KMS-11 (cell line): ENCODE measurements at regions not wholly inside any gene's neighbourhood (a gene's known extent, or its start where the extent isn't known, plus 50 kb on each side); places are given as distances from the start of the nearest gene placed in this dataset.

Experiments
- H2AFZ ChIP-seq: fragments of 200-600 bp; sonication (generic); 2 replicates; pipeline ENCODE4 v1.6.1; 2016; ENCODE audit warnings: antibody characterized with exemption, mixed run types, low read depth
- H3K27ac ChIP-seq: fragments of 200-600 bp; sonication (generic); 2 replicates; pipeline ENCODE4 v1.6.1; 2016; ENCODE audit warnings: mild to moderate bottlenecking, mixed run types
- H3K27me3 ChIP-seq: fragments of 200-600 bp; sonication (generic); 2 replicates; pipeline ENCODE4 v1.6.1; 2017; ENCODE audit warnings: mild to moderate bottlenecking, low read depth, mixed run types, moderate library complexity; ENCODE audit not compliant: insufficient read depth
- H3K36me3 ChIP-seq: fragments of 200-600 bp; sonication (generic); 2 replicates; pipeline ENCODE4 v1.6.1; 2017; ENCODE audit warnings: mild to moderate bottlenecking, mixed run types; ENCODE audit not compliant: insufficient read depth
- H3K4me1 ChIP-seq: fragments of 200-600 bp; sonication (generic); 2 replicates; pipeline ENCODE4 v1.6.1; 2016; ENCODE audit warnings: mild to moderate bottlenecking, low read depth, mixed run types; ENCODE audit not compliant: poor library complexity, severe bottlenecking
- H3K4me2 ChIP-seq: fragments of 200-600 bp; sonication (generic); 2 replicates; pipeline ENCODE4 v1.7.0; 2016; ENCODE audit warnings: mild to moderate bottlenecking, mixed run types
- H3K4me3 ChIP-seq: fragments of 200-600 bp; sonication (generic); IDR thresholded peaks from 2 replicates; pipeline ENCODE4 v1.6.1; 2017; ENCODE audit warnings: low read depth, low read length, mixed read lengths; ENCODE audit not compliant: insufficient read depth
- H3K79me2 ChIP-seq: fragments of 200-600 bp; sonication (generic); 2 replicates; pipeline ENCODE4 v1.6.1; 2016; ENCODE audit warnings: low read depth, mixed run types; ENCODE audit not compliant: insufficient read depth
- H3K9ac ChIP-seq: fragments of 200-600 bp; sonication (generic); 2 replicates; pipeline ENCODE4 v1.6.1; 2016; ENCODE audit warnings: mild to moderate bottlenecking, mixed run types
- H4K20me1 ChIP-seq: fragments of 200-600 bp; sonication (generic); 2 replicates; pipeline ENCODE4 v1.6.1; 2016; ENCODE audit warnings: mild to moderate bottlenecking, mixed run types; ENCODE audit not compliant: insufficient read depth
- TF ChIP-seq, protein P1 (sequence below): fragments of 200-600 bp; sonication (generic); conservative IDR thresholded peaks from 2 replicates; pipeline ENCODE4 v1.6.1; 2017; ENCODE audit warnings: low read depth, mild to moderate bottlenecking, antibody characterized with exemption, low read length, moderate library complexity, mixed read lengths

DNA sequence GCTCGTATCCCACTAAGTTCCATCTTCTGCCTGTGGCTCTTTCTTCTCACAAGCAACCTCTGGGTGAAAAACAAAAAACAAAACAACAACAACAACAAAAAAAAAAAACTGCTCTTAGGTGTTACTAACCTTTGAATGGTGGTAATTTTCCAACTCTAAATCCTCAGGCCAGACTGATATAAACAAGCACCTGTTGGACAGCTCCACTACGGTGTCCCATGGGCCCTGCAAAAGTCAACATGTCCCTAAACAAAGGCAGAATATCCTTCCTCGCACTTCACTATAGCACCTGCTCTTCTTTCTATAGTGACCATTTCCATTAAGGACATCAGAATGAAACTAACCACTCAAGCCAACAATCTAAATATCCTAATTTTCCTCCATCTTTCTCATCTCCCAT lies 54.6 kb upstream of the PARM1 start:
- Histone ChIP-seq H3K4me2 (no peak overlapping the region), H4K20me1 (no peaks in the 10 kb centered on the region), H3K9ac (no peak overlapping the region), H3K4me3 (no peak overlapping the region), H3K36me3 (no peaks in the 10 kb centered on the region), H3K27ac (no peak overlapping the region), H3K27me3 (no peaks in the 10 kb centered on the region), H3K4me1 (peaks cover 20% of the 10 kb centered on the region), H2AFZ (no peak overlapping the region), H3K79me2 (no peaks in the 10 kb centered on the region)
- TF ChIP-seq, protein P1, sequence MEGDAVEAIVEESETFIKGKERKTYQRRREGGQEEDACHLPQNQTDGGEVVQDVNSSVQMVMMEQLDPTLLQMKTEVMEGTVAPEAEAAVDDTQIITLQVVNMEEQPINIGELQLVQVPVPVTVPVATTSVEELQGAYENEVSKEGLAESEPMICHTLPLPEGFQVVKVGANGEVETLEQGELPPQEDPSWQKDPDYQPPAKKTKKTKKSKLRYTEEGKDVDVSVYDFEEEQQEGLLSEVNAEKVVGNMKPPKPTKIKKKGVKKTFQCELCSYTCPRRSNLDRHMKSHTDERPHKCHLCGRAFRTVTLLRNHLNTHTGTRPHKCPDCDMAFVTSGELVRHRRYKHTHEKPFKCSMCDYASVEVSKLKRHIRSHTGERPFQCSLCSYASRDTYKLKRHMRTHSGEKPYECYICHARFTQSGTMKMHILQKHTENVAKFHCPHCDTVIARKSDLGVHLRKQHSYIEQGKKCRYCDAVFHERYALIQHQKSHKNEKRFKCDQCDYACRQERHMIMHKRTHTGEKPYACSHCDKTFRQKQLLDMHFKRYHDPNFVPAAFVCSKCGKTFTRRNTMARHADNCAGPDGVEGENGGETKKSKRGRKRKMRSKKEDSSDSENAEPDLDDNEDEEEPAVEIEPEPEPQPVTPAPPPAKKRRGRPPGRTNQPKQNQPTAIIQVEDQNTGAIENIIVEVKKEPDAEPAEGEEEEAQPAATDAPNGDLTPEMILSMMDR: no peak

DNA sequence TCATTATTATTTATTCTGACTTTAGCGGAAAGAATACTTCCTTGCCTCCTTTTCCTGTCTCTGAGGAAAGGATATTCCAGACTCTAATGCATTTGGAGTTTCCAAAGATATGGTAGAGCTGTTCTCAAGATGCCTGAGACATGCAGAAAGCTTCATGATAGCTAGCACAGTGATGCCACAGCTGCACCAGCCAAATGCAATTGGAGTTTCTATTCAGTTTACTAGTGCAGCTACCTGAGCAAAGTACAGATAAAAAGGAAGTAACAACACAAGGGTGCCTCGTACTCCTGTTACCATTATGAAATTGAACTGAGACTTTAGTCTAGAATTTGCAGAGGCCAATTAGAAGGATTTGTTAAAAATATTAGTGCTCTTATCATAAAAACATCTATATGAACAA lies 57.5 kb upstream of the PARM1 start:
- TF ChIP-seq, protein P1: no peak
- Histone ChIP-seq H4K20me1 (no peaks in the 10 kb centered on the region), H3K36me3 (no peaks in the 10 kb centered on the region), H3K9ac (no peak overlapping the region), H3K27ac (no peak overlapping the region), H3K4me2 (no peak overlapping the region), H2AFZ (no peak overlapping the region), H3K27me3 (no peaks in the 10 kb centered on the region), H3K79me2 (no peaks in the 10 kb centered on the region), H3K4me1 (peaks cover 32% of the 10 kb centered on the region), H3K4me3 (no peak overlapping the region)

DNA sequence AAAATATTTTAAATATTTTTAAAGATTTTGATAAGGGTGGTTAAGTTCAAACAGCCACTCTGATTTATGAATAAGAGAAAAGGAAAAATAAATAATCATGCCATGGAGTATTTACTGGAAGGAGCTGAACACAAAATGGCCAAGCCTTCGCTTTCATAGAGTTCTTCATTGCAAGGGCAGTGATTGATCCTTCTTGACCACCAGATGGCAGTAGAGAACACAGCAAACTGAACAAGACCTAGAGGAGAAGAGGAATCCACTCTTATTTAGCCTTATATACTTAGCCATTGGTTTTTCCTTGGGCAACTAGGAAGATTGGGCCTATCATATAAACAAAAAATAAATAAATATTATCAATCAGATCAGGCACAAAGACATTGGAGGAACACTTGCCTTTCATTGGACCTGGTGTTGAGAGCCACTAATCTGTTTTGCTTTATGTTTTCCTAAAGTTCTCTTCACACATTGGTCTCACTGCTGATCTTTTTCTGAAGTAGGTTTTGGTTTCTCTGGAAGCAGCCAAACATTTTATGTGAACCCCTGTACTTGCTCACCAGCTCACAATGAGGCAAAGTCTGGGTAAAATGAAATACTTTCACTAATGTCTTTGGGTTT lies 58.1 kb upstream of the PARM1 start:
- H3K4me3 ChIP-seq: no peak overlapping the region
- peak overlapping the region; percentile 74; the same call in 1 of the 2 replicates for H3K27ac ChIP-seq
- H2AFZ ChIP-seq: peak overlapping the region; percentile 56
- H3K4me1 ChIP-seq: peaks cover 32% of the 10 kb centered on the region
- no peaks in the 10 kb centered on the region for H3K36me3 ChIP-seq
- H3K9ac ChIP-seq: peak overlapping the region; percentile 29; the same call in 1 of the 2 replicates
- TF ChIP-seq, protein P1: peak; percentile 93
- no peaks in the 10 kb centered on the region for H4K20me1 ChIP-seq
- peak overlapping the region; percentile 72 for H3K4me2 ChIP-seq
- H3K27me3 ChIP-seq: no peaks in the 10 kb centered on the region
- H3K79me2 ChIP-seq: no peaks in the 10 kb centered on the region

DNA sequence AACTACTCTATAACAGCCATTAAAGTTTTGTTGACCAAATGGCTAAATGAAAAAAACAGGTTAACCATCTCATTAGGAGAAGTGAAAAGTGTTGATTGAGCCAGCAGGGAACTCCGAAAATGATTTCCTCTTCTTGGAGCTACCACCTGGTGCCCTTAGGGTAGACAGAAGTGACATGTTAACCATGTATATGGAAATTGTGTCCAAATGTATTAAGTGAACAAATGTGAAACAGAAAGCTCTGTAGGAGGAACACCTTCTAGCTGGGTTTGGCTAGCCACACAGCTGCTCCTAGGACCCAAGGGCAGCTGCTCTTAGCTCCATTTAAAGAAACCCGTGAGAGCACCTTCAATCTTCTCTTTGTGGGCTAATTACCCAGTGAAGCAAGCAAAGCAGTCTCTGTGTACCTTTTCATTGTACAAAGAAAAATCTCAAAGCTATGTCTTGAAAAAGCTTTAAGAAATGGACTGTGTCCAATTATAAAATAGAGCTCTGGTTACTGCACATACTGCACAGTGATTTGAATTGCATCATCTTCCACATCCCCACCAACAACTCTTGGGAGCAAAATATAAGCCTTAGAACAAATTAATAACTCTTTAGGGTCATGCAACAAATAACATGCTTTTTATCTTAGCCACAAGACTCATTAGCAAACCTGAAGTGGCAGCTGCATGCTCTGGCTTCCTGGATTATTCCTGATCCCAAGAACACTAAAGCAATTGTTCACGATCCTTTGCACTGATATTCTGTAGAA lies 59.2 kb upstream of the PARM1 start:
- H3K4me2 ChIP-seq: peak overlapping the region; percentile 72
- H3K36me3 ChIP-seq: no peaks in the 10 kb centered on the region
- TF ChIP-seq, protein P1: no peak
- H3K27ac ChIP-seq: peak overlapping the region; percentile 74
- H3K27me3 ChIP-seq: no peaks in the 10 kb centered on the region
- peak overlapping the region; percentile 56 for H2AFZ ChIP-seq
- H4K20me1 ChIP-seq: no peaks in the 10 kb centered on the region
- peaks cover 32% of the 10 kb centered on the region for H3K4me1 ChIP-seq
- H3K4me3 ChIP-seq: no peak overlapping the region
- H3K79me2 ChIP-seq: no peaks in the 10 kb centered on the region
- H3K9ac ChIP-seq: peak overlapping the region; percentile 29
